Mesendoderm (in vitro differentiated cells): ENCODE measurements at regions not wholly inside any gene's neighbourhood (a gene's known extent, or its start where the extent isn't known, plus 50 kb on each side); places are given as distances from the start of the nearest gene placed in this dataset.

Experiments
- DNase-seq: peaks from one replicate; pipeline ENCODE4 v3.0.0; 2013
- H2AK5ac ChIP-seq: 2 replicates; pipeline ENCODE4 v1.6.1; 2013; ENCODE audit warnings: low read length, inconsistent platforms
- H2BK120ac ChIP-seq: 2 replicates; pipeline ENCODE4 v1.6.1; 2013; ENCODE audit warnings: low read depth, mild to moderate bottlenecking, low read length, moderate library complexity, mixed read lengths
- H2BK15ac ChIP-seq: replicated peaks from 2 replicates; pipeline ENCODE4 v1.6.1; 2013; ENCODE audit warnings: low read depth, mild to moderate bottlenecking, moderate library complexity
- H2BK5ac ChIP-seq: 2 replicates; pipeline ENCODE4 v1.6.1; 2013; ENCODE audit warnings: low read length, inconsistent platforms
- H3K18ac ChIP-seq: 2 replicates; pipeline ENCODE4 v1.6.1; 2013; ENCODE audit warnings: mild to moderate bottlenecking, low read length, mixed read lengths
- H3K23ac ChIP-seq: one replicate; pipeline ENCODE4 v1.6.1; 2013; ENCODE audit warnings: low read length
- H3K27ac ChIP-seq: 2 replicates; pipeline ENCODE4 v1.5.1; 2013; ENCODE audit warnings: low read depth, mild to moderate bottlenecking, inconsistent platforms, low read length, moderate library complexity
- H3K27me3 ChIP-seq: 2 replicates; pipeline ENCODE4 v1.6.1; 2013; ENCODE audit warnings: low read length, control low read depth, mild to moderate bottlenecking, inconsistent platforms; ENCODE audit not compliant: insufficient read depth, poor library complexity
- H3K36me3 ChIP-seq: 2 replicates; pipeline ENCODE4 v1.6.1; 2013; ENCODE audit warnings: low read length, inconsistent platforms; ENCODE audit not compliant: control insufficient read depth, insufficient read depth
- H3K4ac ChIP-seq: one replicate; pipeline ENCODE4 v1.6.1; 2013; ENCODE audit warnings: low read depth, mild to moderate bottlenecking, low read length, moderate library complexity
- H3K4me1 ChIP-seq: 2 replicates; pipeline ENCODE4 v1.6.1; 2013; ENCODE audit warnings: low read depth, low read length, inconsistent platforms; ENCODE audit not compliant: control insufficient read depth
- H3K4me2 ChIP-seq: 2 replicates; pipeline ENCODE4 v1.6.1; 2013; ENCODE audit warnings: low read length
- H3K4me3 ChIP-seq: 2 replicates; pipeline ENCODE4 v1.5.1; 2013; ENCODE audit warnings: mild to moderate bottlenecking, low read length
- H3K56ac ChIP-seq: one replicate; pipeline ENCODE4 v1.6.1; 2013; ENCODE audit warnings: low read length
- H3K79me1 ChIP-seq: 2 replicates; pipeline ENCODE4 v1.6.1; 2013; ENCODE audit warnings: low read length, inconsistent platforms
- H3K79me2 ChIP-seq: 2 replicates; pipeline ENCODE4 v1.6.1; 2013; ENCODE audit warnings: mild to moderate bottlenecking, low read length; ENCODE audit not compliant: control insufficient read depth, insufficient read depth
- H3K9ac ChIP-seq: 2 replicates; pipeline ENCODE4 v1.6.1; 2013; ENCODE audit warnings: low read length, inconsistent platforms
- H4K5ac ChIP-seq: one replicate; pipeline ENCODE4 v1.6.1; 2013; ENCODE audit warnings: low read length
- H4K8ac ChIP-seq: one replicate; pipeline ENCODE4 v1.6.1; 2013; ENCODE audit warnings: low read depth, mild to moderate bottlenecking, control low read depth, low read length, moderate library complexity
- WGBS: extraction: QIAGEN DNeasy Blood & Tissue Kit; methylation state at CpG from one replicate; pipeline ENCODE4 v1.1.7; 2013; ENCODE audit warnings: low lambda C conversion rate, missing lambda C conversion rate; ENCODE audit not compliant: insufficient coverage; ENCODE audit errors: extremely low coverage; 5-methylcytosine and 5-hydroxymethylcytosine counted together

DNA sequence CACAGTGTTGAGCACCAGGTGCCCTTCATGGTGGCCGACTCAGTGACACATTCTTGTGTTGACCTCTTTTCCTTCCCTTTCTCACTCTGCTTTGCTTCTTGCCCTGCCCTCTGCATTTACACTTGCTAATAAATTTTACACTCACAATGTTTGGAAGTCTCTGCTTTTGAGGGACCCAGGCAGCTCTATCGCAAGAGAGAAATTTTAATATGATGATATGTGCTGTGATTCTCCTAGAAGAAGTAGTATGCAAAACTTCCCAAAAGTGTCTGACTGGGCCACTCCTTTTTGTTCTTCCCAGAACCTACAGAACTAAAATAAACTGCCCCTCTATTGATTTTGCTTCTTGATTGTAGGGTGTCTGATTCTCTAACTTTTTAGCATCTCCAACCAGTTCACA, 135.0 kb downstream of the IRS1 start:
- no peaks in the 10 kb centered on the region for H3K4me1 ChIP-seq
- H3K9ac ChIP-seq, result no peak overlapping the region
- no peak overlapping the region for H3K4me3 ChIP-seq
- H3K27ac ChIP-seq, result no peak overlapping the region
- H3K23ac ChIP-seq, result no peak overlapping the region
- H3K4me2 ChIP-seq, result no peak overlapping the region
- no peak overlapping the region for H2AK5ac ChIP-seq
- H3K4ac ChIP-seq, result no peak overlapping the region
- no peak overlapping the region for H3K56ac ChIP-seq
- no peaks in the 10 kb centered on the region for H3K79me2 ChIP-seq
- no peaks in the 10 kb centered on the region for H3K79me1 ChIP-seq
- DNase-seq, result no peak
- no peak overlapping the region for H4K8ac ChIP-seq
- no peaks in the 10 kb centered on the region for H3K36me3 ChIP-seq
- H3K27me3 ChIP-seq, result no peaks in the 10 kb centered on the region
- no peak overlapping the region for H2BK120ac ChIP-seq
- no CpG with 5 or more reads among the region's 2 CpGs for WGBS
- H3K18ac ChIP-seq, result peak overlapping the region; percentile 41
- no peak overlapping the region for H2BK5ac ChIP-seq
- H4K5ac ChIP-seq, result no peak overlapping the region
- no peak overlapping the region for H2BK15ac ChIP-seq

DNA sequence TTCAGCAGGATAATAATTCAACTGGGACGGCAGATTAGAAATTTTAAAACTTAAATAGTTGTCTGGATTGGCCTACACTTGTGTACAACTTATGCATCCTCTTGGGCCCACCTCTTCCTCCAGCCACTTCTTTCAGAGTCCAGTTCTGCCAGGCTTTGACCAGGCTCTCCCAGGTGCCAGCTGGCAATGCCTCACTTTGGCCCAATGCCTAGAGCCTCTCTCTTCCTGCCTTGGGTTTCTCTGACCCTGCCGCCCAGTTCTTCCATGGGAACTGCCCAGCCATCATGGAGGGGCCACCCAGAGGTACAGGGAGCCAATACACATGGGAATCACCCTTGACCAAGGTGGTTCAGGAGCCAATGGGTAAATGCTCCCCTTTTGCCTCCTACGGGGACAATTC, 135.5 kb downstream of the IRS1 start:
- no peaks in the 10 kb centered on the region for H3K79me2 ChIP-seq
- H3K27ac ChIP-seq, result no peak overlapping the region
- H2BK120ac ChIP-seq, result no peak overlapping the region
- H3K4me2 ChIP-seq, result no peak overlapping the region
- H2AK5ac ChIP-seq, result no peak overlapping the region
- H2BK5ac ChIP-seq, result no peak overlapping the region
- no peak overlapping the region for H3K4ac ChIP-seq
- no peak overlapping the region for H4K8ac ChIP-seq
- no peak overlapping the region for H4K5ac ChIP-seq
- H3K36me3 ChIP-seq, result no peaks in the 10 kb centered on the region
- no peak overlapping the region for H3K9ac ChIP-seq
- peak overlapping the region; percentile 41 for H3K18ac ChIP-seq
- no CpG with 5 or more reads among the region's 3 CpGs for WGBS
- H3K4me3 ChIP-seq, result no peak overlapping the region
- H2BK15ac ChIP-seq, result no peak overlapping the region
- no peak overlapping the region for H3K56ac ChIP-seq
- H3K27me3 ChIP-seq, result no peaks in the 10 kb centered on the region
- no peaks in the 10 kb centered on the region for H3K79me1 ChIP-seq
- no peaks in the 10 kb centered on the region for H3K4me1 ChIP-seq
- H3K23ac ChIP-seq, result no peak overlapping the region
- DNase-seq, result no peak

DNA sequence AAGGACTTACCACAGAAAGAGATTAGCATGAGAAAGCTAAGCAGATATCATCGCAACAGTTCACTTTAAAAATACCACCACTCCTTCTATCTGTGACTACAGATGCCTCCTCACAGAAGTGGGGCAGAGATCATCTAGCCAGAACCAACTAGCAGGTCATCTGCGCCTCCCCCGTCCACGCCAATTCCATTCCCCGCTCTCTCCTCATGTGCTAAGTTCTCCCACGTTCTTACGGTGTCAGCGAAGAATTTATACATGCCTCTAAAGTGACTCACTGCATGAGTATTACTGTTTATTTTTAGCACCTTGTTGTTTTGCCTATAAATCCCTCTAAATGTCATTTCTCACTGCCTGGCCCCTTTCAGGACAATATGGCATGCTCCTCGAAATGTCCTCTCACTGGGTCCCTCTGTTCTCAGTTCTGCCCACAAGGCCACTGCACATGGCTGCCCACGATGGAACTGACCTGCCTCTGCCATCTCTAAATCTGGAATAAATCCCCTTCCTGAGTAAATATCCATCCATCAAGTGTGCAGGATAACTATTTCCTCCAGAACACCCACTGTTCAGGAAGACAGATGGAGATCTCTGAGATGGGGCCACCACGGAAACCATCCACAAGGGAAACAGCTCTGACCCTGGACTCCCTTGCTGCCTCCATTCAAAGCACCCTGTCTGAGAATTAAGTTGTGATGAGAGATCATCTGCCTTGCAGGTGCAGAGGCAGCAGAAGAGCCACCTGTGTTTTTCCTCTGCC, 137.7 kb downstream of the IRS1 start:
- Histone ChIP-seq H2BK15ac (no peak overlapping the region), H2BK120ac (no peak overlapping the region), H3K4me2 (no peak overlapping the region), H4K5ac (no peak overlapping the region), H3K27me3 (no peaks in the 10 kb centered on the region), H3K23ac (no peak overlapping the region), H2BK5ac (no peak overlapping the region), H3K36me3 (no peaks in the 10 kb centered on the region), H3K79me2 (no peaks in the 10 kb centered on the region), H3K4me1 (no peaks in the 10 kb centered on the region), H3K56ac (no peak overlapping the region), H3K18ac (no peak overlapping the region), H3K4ac (no peak overlapping the region), H3K79me1 (no peaks in the 10 kb centered on the region), H3K9ac (no peak overlapping the region), H3K27ac (no peak overlapping the region), H4K8ac (no peak overlapping the region), H3K4me3 (no peak overlapping the region), H2AK5ac (no peak overlapping the region)
- WGBS, result no CpG with 5 or more reads among the region's 11 CpGs
- peak; percentile 46 for DNase-seq

DNA sequence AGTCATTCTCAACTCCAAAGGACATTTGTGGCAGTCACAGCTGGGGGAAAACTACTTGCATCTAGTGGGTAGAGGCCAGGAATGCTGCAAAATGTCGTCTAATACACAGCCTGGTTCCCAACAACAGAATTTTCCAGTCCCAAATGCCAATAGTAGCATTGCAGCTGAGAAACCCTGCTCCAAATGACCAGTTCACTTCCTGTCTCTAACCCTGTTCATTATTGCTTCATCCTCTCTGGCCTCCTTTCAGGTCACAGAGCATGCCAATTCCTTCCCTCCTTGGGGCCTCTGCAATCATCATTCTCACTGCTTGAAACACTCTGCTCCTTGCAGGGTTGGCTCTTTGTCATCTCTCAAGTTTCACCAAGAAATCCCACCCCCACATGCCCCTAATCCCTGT, 139.1 kb downstream of the IRS1 start:
- H3K4me1 ChIP-seq, result no peaks in the 10 kb centered on the region
- H3K79me2 ChIP-seq, result no peaks in the 10 kb centered on the region
- H2AK5ac ChIP-seq, result no peak overlapping the region
- no peak overlapping the region for H4K8ac ChIP-seq
- no peak overlapping the region for H3K9ac ChIP-seq
- no peak overlapping the region for H3K18ac ChIP-seq
- H3K27ac ChIP-seq, result no peak overlapping the region
- no peak overlapping the region for H3K4me3 ChIP-seq
- no peak overlapping the region for H3K4me2 ChIP-seq
- peak; percentile 36 for DNase-seq
- H3K4ac ChIP-seq, result no peak overlapping the region
- H3K36me3 ChIP-seq, result no peaks in the 10 kb centered on the region
- H2BK120ac ChIP-seq, result no peak overlapping the region
- H2BK5ac ChIP-seq, result no peak overlapping the region
- no peak overlapping the region for H4K5ac ChIP-seq
- H3K27me3 ChIP-seq, result no peaks in the 10 kb centered on the region
- H3K79me1 ChIP-seq, result no peaks in the 10 kb centered on the region
- no peak overlapping the region for H3K56ac ChIP-seq
- no peak overlapping the region for H2BK15ac ChIP-seq
- H3K23ac ChIP-seq, result no peak overlapping the region
- no CpG with 5 or more reads among the region's 1 CpG for WGBS

DNA sequence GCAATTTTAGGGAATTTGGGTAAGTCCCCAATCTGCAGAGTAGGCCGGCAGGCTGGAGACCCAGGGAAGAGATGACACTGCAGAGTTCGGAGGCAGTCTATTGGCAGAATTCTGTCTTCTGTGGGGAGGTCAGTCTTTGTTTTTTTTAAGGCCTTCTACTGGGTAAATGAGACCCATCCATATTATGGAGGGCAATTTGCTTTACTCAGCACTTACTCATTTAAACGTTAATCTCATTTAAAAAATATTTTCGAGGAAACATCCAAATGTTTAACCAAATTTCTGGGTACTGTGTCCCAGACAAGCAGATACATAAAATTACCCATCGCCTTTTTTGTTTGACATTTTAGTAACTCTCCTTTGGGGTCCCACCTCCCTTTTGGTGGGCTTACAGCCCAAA, 139.5 kb downstream of the IRS1 start:
- Histone ChIP-seq H3K36me3 (no peaks in the 10 kb centered on the region), H3K4me3 (no peak overlapping the region), H2AK5ac (no peak overlapping the region), H3K4ac (no peak overlapping the region), H2BK5ac (no peak overlapping the region), H2BK120ac (no peak overlapping the region), H3K79me2 (no peaks in the 10 kb centered on the region), H4K8ac (no peak overlapping the region), H2BK15ac (no peak overlapping the region), H3K27ac (no peak overlapping the region), H3K9ac (no peak overlapping the region), H3K56ac (no peak overlapping the region), H3K18ac (no peak overlapping the region), H4K5ac (no peak overlapping the region), H3K23ac (no peak overlapping the region), H3K27me3 (no peaks in the 10 kb centered on the region), H3K4me1 (no peaks in the 10 kb centered on the region), H3K4me2 (no peak overlapping the region), H3K79me1 (no peaks in the 10 kb centered on the region)
- WGBS, result no CpG with 5 or more reads among the region's 5 CpGs
- no peak for DNase-seq

DNA sequence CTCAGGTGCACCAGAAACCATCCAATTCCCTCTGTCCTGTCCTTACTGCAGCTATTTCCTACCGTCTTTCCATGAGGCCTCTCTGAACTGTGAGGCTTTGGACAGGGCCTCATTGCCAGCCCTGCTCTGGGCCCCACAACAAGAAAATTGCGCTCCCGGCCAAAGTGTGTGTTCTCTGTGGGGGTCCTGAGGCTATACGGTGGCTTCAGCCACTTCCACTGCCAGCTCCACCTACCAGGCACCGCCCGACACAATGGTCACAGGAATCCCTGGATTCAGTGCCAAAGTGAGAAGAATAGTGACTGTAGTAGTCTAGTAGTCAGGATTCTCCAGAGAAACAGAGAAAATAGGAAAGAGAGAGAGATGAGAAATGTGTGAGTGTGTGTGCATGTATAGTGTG, 140.2 kb downstream of the IRS1 start:
- Histone ChIP-seq H4K8ac (no peak overlapping the region), H3K23ac (no peak overlapping the region), H3K36me3 (no peaks in the 10 kb centered on the region), H3K18ac (no peak overlapping the region), H3K27me3 (no peaks in the 10 kb centered on the region), H3K27ac (no peak overlapping the region), H3K9ac (no peak overlapping the region), H3K79me2 (no peaks in the 10 kb centered on the region), H2BK5ac (no peak overlapping the region), H3K4me3 (no peak overlapping the region), H2BK120ac (no peak overlapping the region), H3K79me1 (no peaks in the 10 kb centered on the region), H2BK15ac (no peak overlapping the region), H3K4ac (no peak overlapping the region), H4K5ac (no peak overlapping the region), H3K4me1 (no peaks in the 10 kb centered on the region), H2AK5ac (no peak overlapping the region), H3K56ac (no peak overlapping the region), H3K4me2 (no peak overlapping the region)
- no CpG with 5 or more reads among the region's 6 CpGs for WGBS
- no peak for DNase-seq
